ENCODE measurements at regions not wholly inside any gene's neighbourhood (a gene's known extent, or its start where the extent isn't known, plus 50 kb on each side); places are given as distances from the start of the nearest gene placed in this dataset.

- no TSS peak for BruUV-seq (replicated peaks)
- Mint-ChIP-seq H3K4me3 (ENCODE audit: unreplicated experiment) (no peak overlapping the region), H3K36me3 (ENCODE audit: insufficient read depth, unreplicated experiment) (no peaks in the 10 kb centered on the region), H3K27ac (ENCODE audit: unreplicated experiment) (no peak overlapping the region), H3K27me3 (ENCODE audit: insufficient read depth, unreplicated experiment) (peaks cover 4% of the 10 kb centered on the region), H3K4me1 (ENCODE audit: low read depth, unreplicated experiment) (no peaks in the 10 kb centered on the region), H3K9me3 (ENCODE audit: unreplicated experiment) (no peaks in the 10 kb centered on the region)
- H3K4me1 ChIP-seq = no peaks in the 10 kb centered on the region
- intact Hi-C loops (cut with micrococcal nuclease; ENCODE audit: unreplicated experiment) = no loop called here
- no peak overlapping the region for H3K4me3 ChIP-seq (ENCODE audit: low read depth, low read length)
- TF ChIP-seq CTCF (IDR thresholded peaks at IDR 0.05; ENCODE audit: insufficient read depth in 1 of 2, low read depth in 1 of 2, low read length in 1 of 2, severe bottlenecking in 1 of 2, unreplicated experiment in 1 of 2) = no peak
- ChIA-PET CTCF (no interaction called here), POLR2A (no interaction called here)
- H3K27me3 ChIP-seq (replicated peaks; ENCODE audit: control insufficient read depth, insufficient read depth, low read length) = no peaks in the 10 kb centered on the region
- no peaks in the 10 kb centered on the region for H3K9me3 ChIP-seq
- H3K36me3 ChIP-seq (ENCODE audit: control insufficient read depth, insufficient read depth, low read length) = no peaks in the 10 kb centered on the region
- no peak for DNase-seq
Measured at GRCh38 chr9:28031521-28032267, 458.4 kb upstream of the C9orf72 start.

- no peak for DNase-seq
- no TSS peak for BruUV-seq (replicated peaks)
- POLR2A ChIA-PET = no interaction called here
- H3K4me1 ChIP-seq = no peaks in the 10 kb centered on the region
- H3K27me3 ChIP-seq (replicated peaks; ENCODE audit: control insufficient read depth, insufficient read depth, low read length) = no peaks in the 10 kb centered on the region
- H3K4me3 ChIP-seq (ENCODE audit: low read depth, low read length) = no peak overlapping the region
- CTCF ChIA-PET = no interaction called here
- no peak for TF ChIP-seq CTCF (IDR thresholded peaks at IDR 0.05; ENCODE audit: insufficient read depth in 1 of 2, low read depth in 1 of 2, low read length in 1 of 2, severe bottlenecking in 1 of 2, unreplicated experiment in 1 of 2)
- H3K36me3 Mint-ChIP-seq (ENCODE audit: insufficient read depth, unreplicated experiment) = no peaks in the 10 kb centered on the region
- H3K4me3 Mint-ChIP-seq (ENCODE audit: unreplicated experiment) = no peak overlapping the region
- H3K36me3 ChIP-seq (ENCODE audit: control insufficient read depth, insufficient read depth, low read length) = no peaks in the 10 kb centered on the region
- peaks cover 4% of the 10 kb centered on the region for H3K27me3 Mint-ChIP-seq (ENCODE audit: insufficient read depth, unreplicated experiment)
- intact Hi-C loops (cut with micrococcal nuclease; ENCODE audit: unreplicated experiment) = no loop called here
- H3K9me3 Mint-ChIP-seq (ENCODE audit: unreplicated experiment) = no peaks in the 10 kb centered on the region
- no peaks in the 10 kb centered on the region for H3K9me3 ChIP-seq
- no peak overlapping the region for H3K27ac Mint-ChIP-seq (ENCODE audit: unreplicated experiment)
- no peaks in the 10 kb centered on the region for H3K4me1 Mint-ChIP-seq (ENCODE audit: low read depth, unreplicated experiment)
Measured at GRCh38 chr9:28032268-28032590, 458.9 kb upstream of the C9orf72 start.

- no TSS peak for BruUV-seq (replicated peaks)
- no peaks in the 10 kb centered on the region for H3K9me3 Mint-ChIP-seq (ENCODE audit: unreplicated experiment)
- no peaks in the 10 kb centered on the region for H3K36me3 Mint-ChIP-seq (ENCODE audit: insufficient read depth, unreplicated experiment)
- Histone ChIP-seq H3K27me3 (replicated peaks; ENCODE audit: control insufficient read depth, insufficient read depth, low read length) (no peaks in the 10 kb centered on the region), H3K36me3 (ENCODE audit: control insufficient read depth, insufficient read depth, low read length) (no peaks in the 10 kb centered on the region), H3K4me3 (ENCODE audit: low read depth, low read length) (no peak overlapping the region), H3K4me1 (no peaks in the 10 kb centered on the region), H3K9me3 (no peaks in the 10 kb centered on the region)
- H3K4me1 Mint-ChIP-seq (ENCODE audit: low read depth, unreplicated experiment) = no peaks in the 10 kb centered on the region
- H3K4me3 Mint-ChIP-seq (ENCODE audit: unreplicated experiment) = no peak overlapping the region
- peaks cover 4% of the 10 kb centered on the region for H3K27me3 Mint-ChIP-seq (ENCODE audit: insufficient read depth, unreplicated experiment)
- CTCF ChIA-PET = no interaction called here
- DNase-seq = no peak
- POLR2A ChIA-PET = no interaction called here
- TF ChIP-seq CTCF (IDR thresholded peaks at IDR 0.05; ENCODE audit: insufficient read depth in 1 of 2, low read depth in 1 of 2, low read length in 1 of 2, severe bottlenecking in 1 of 2, unreplicated experiment in 1 of 2) = no peak
- intact Hi-C loops (cut with micrococcal nuclease; ENCODE audit: unreplicated experiment) = no loop called here
- H3K27ac Mint-ChIP-seq (ENCODE audit: unreplicated experiment) = no peak overlapping the region
Measured at GRCh38 chr9:28034242-28034641, 461.0 kb upstream of the C9orf72 start.
